ENCODE measurements at regions not wholly inside any gene's neighbourhood (a gene's known extent, or its start where the extent isn't known, plus 50 kb on each side); places are given as distances from the start of the nearest gene placed in this dataset.

DNA sequence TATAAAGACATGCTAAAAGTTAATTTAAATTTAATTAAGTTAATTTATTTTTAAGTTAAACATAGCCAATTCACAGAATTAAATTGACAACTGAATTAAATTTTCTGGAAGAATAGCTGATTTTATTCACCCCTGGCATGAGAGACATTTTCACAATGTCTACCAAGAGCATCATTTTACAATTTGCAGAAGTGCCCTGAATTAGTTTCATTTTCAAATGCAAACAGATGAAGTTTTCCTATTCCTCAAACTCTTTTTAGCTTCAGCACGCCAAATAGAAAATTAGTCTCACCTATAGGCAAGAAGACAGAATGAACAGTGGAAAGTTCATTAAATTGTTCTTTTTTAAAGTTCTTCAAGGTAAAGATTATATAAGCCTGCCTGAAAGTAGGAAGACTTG is 259.3 kb downstream of the ZBBX start:
- TF ChIP-seq, protein P1, sequence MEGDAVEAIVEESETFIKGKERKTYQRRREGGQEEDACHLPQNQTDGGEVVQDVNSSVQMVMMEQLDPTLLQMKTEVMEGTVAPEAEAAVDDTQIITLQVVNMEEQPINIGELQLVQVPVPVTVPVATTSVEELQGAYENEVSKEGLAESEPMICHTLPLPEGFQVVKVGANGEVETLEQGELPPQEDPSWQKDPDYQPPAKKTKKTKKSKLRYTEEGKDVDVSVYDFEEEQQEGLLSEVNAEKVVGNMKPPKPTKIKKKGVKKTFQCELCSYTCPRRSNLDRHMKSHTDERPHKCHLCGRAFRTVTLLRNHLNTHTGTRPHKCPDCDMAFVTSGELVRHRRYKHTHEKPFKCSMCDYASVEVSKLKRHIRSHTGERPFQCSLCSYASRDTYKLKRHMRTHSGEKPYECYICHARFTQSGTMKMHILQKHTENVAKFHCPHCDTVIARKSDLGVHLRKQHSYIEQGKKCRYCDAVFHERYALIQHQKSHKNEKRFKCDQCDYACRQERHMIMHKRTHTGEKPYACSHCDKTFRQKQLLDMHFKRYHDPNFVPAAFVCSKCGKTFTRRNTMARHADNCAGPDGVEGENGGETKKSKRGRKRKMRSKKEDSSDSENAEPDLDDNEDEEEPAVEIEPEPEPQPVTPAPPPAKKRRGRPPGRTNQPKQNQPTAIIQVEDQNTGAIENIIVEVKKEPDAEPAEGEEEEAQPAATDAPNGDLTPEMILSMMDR (IDR thresholded peaks at IDR 0.05; ENCODE audit: insufficient read depth, low read depth, low read length, missing control alignments): no peak
- no peak for DNase-seq (ENCODE audit: low read depth)
- H3K4me3 ChIP-seq (ENCODE audit: low read length): no peak overlapping the region

DNA sequence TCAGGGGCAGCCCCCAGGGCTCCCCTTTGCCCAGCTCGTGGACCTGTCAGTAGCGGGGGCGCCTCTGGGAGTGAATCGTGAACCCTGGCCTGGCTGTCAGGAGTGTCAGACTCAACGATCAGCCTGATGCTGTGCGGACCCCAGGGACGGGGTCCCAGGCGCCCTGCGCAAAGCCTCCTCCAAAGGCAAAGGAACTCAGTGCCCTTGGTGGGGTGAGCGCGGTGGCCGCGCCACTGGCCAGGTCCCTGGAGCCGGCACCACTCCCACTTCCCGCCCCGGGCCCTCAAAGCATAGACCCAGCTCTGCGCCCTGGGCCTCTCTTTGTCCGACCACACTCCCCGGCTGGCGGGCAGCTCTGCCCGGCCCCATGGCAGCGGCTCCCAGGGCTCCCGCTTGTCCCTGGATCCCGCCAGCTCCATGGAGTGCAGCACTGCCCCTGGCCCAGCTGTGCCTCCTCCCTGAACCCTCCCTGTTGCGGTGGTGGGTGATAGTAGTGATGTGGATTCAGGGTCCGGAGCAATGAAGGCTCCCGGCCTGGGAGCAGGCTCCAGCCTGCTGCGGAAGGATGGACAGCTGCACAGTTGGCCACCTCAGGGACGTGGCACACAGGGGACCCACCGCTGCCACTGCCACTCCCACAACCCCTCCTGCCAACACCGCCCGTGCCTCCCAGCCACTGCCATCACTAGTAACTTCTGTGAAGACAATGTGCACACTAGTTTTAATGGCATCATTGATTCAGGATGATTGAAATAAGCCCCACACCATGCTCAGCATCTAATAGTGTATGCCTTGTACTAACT is 263.8 kb downstream of the ZBBX start:
- no peak for DNase-seq (ENCODE audit: low read depth)
- TF ChIP-seq, protein P1 (IDR thresholded peaks at IDR 0.05; ENCODE audit: insufficient read depth, low read depth, low read length, missing control alignments): no peak
- H3K4me3 ChIP-seq (ENCODE audit: low read length): no peak overlapping the region

DNA sequence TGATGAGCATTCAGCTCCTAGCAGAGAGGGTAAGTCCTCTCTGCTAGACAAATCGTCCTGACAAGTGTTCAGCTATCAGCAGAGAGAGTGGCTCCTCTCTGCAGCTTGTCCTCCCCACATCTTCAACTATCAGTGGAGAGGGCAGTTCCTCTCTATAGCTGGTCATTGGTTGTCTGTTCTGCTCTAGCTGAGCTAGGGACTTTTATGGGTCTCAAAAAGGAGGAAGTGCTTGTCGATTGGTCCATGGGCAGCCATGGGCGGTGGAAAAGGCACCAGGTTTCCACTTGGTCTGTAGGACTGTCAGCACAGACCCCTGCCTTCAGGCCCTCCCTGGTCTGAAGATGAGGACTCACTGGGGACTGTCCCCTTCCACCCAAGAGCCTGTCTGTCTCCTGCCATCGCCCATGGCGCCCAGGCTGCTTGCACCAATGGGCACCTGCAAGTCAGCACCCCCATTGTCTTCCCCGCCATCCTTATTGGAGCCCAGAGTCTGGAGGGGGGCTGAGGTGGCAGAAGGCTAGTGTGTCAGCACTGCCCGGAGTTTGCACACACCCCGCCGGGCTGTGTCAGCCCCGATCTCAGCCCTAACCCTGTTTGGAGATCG is 264.7 kb downstream of the ZBBX start:
- TF ChIP-seq, protein P1 (IDR thresholded peaks at IDR 0.05; ENCODE audit: insufficient read depth, low read depth, low read length, missing control alignments): no peak
- no peak overlapping the region for H3K4me3 ChIP-seq (ENCODE audit: low read length)
- no peak for DNase-seq (ENCODE audit: low read depth)

DNA sequence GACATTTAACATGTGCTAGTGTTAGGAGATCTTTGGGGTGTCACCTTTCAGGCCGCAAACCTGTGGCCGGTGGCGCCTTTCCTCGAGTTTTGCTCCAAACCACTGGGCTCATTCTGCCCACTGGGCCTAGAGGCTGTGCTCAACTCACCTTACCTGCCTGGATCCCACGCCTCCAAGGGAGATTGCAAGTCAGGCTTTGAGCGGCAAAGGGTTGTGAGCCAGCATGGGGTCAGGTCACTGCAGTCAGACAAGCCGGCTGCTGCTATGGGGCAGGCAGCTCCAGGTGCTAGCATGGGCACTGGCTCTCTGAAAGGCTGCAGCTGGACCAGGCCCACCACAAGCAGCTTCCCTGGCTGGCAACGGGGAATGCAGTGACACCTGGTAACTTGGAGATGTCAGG is 265.5 kb downstream of the ZBBX start:
- TF ChIP-seq, protein P1 (IDR thresholded peaks at IDR 0.05; ENCODE audit: insufficient read depth, low read depth, low read length, missing control alignments): no peak
- no peak for DNase-seq (ENCODE audit: low read depth)
- H3K4me3 ChIP-seq (ENCODE audit: low read length): no peak overlapping the region

DNA sequence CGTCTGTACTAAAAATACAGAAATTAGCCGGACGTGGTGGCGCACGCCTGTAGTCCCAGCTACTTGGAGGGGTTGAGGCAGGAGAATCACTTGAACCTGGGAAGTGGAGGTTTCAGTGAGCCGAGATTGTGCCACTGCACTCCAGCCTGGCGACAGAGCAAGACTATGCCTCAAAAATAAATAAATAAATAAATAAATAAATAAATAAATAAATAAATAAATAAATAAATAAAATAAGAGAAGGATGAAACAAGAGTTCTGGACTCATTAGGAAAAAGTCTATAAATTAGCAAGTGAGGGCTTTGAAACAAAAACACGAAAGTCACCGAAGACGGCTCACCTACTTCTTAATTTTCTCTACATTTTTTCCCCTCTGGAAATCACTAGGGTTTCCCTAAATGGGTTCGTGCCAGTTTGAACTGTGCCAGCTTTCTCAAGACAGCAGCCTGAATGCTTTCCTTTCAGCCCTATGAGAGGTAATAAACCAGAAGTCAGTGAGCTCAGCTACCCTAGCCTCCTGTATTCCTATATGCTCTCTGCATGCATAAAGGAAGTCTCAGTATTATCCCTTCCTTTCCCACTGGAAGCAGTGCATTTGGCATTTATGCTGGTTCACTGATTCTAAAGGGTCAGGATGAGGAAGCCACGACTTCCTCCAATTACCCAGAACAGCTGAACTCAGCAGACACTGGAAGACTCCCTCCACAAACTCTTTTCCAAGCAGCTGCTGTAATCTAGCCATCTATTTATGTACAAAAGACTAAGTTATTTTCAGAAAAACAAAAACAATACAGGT is 266.9 kb downstream of the ZBBX start:
- TF ChIP-seq, protein P1 (IDR thresholded peaks at IDR 0.05; ENCODE audit: insufficient read depth, low read depth, low read length, missing control alignments): no peak
- no peak for DNase-seq (ENCODE audit: low read depth)
- no peak overlapping the region for H3K4me3 ChIP-seq (ENCODE audit: low read length)

DNA sequence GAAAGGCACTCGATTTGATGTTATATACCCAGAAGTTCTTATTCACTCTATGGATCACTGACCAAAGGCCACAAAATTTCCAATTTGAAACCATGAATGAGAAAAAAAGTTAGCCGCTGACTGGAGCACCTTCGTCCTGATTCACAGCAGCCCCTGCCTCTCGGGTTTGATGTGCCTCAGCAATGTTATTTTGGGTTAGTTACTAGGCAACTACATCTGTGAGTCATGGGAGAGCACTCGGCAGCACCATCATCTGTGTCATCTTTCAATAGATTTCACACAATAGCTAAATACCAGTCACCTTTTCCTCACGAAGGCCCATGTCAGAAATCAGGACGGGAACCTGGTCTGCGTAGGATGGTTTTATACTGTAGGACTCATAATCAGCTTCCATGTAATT is 269.2 kb downstream of the ZBBX start:
- no peak overlapping the region for H3K4me3 ChIP-seq (ENCODE audit: low read length)
- TF ChIP-seq, protein P1 (IDR thresholded peaks at IDR 0.05; ENCODE audit: insufficient read depth, low read depth, low read length, missing control alignments): no peak
- peak; percentile 9 for DNase-seq (ENCODE audit: low read depth)

Data from epithelial cell of esophagus (primary cell).